Spleen (tissue), 11 donors: ENCODE measurements at regions not wholly inside any gene's neighbourhood (a gene's known extent, or its start where the extent isn't known, plus 50 kb on each side); places are given as distances from the start of the nearest gene placed in this dataset.

Experiments
- DNase-seq: peaks from one replicate; pipeline ENCODE4 v3.0.0-alpha.2; 2020
- H3K27ac ChIP-seq, 8 donors: fragments of 200-600 bp; sonication (generic) in 7 of 8; 1 replicate in 4 of 8; 2 replicates in 4 of 8; pipeline versions ENCODE4 v1.5.0 to v1.8.0; 2016 to 2021; ENCODE audit warnings: inconsistent platforms in 4 of 8, mild to moderate bottlenecking in 4 of 8, moderate library complexity in 1 of 8
- H3K27me3 ChIP-seq, 7 donors: fragments of 200-600 bp; sonication (generic) in 6 of 7; replicated peaks in 1 of 7; 1 replicate in 4 of 7; 2 replicates in 3 of 7; pipeline versions ENCODE4 v1.5.0 to v1.8.0; 2016 to 2021; ENCODE audit warnings: inconsistent platforms in 3 of 7, mild to moderate bottlenecking in 1 of 7
- H3K36me3 ChIP-seq, 6 donors: fragments of 200-600 bp; sonication (generic) in 5 of 6; 1 replicate in 4 of 6; 2 replicates in 2 of 6; pipeline versions ENCODE4 v1.5.0 to v1.8.0; 2016 to 2021; ENCODE audit warnings: inconsistent platforms in 2 of 6
- H3K4me1 ChIP-seq, 6 donors: fragments of 200-600 bp; sonication (generic) in 5 of 6; 1 replicate in 3 of 6; 2 replicates in 3 of 6; pipeline versions ENCODE4 v1.5.0 to v1.8.0; 2016 to 2021; ENCODE audit warnings: inconsistent platforms in 3 of 6
- H3K4me3 ChIP-seq, 8 donors: fragments of 200-600 bp; sonication (generic) in 7 of 8; 1 replicate in 4 of 8; 2 replicates in 4 of 8; pipeline versions ENCODE4 v1.5.0 to v1.8.0; 2016 to 2021; ENCODE audit warnings: inconsistent platforms in 4 of 8, mild to moderate bottlenecking in 4 of 8, moderate library complexity in 2 of 8
- H3K9me3 ChIP-seq, 8 donors: fragments of 200-600 bp; sonication (generic) in 7 of 8; 1 replicate in 4 of 8; 2 replicates in 4 of 8; pipeline versions ENCODE4 v1.5.0 to v1.8.0; 2016 to 2021; ENCODE audit warnings: inconsistent platforms in 4 of 8
- POLR2A ChIP-seq, 3 donors: fragments of 450-650 bp; IDR thresholded peaks; one replicate each; pipeline ENCODE4 v1.5.1; 2017; ENCODE audit warnings: antibody characterized with exemption in 3 of 3, mild to moderate bottlenecking in 1 of 3
- POLR2AphosphoS5 ChIP-seq, 3 donors: sonication (generic); formaldehyde crosslinking; IDR thresholded peaks; one replicate each; pipeline ENCODE4 v1.5.1; 2017; ENCODE audit warnings: antibody characterized with exemption in 3 of 3
- WGBS, 5 donors: extraction: QIAGEN DNeasy Blood & Tissue Kit in 3 of 5; methylation state at CpG; one replicate each; pipeline versions ENCODE4 v1.1.5 to v1.1.7; 2013 to 2018; 5-methylcytosine and 5-hydroxymethylcytosine counted together
- intact Hi-C: fragments of 100-400 bp; cut with DNase I; formaldehyde crosslinking; loops from one replicate; pipeline ENCODE4 v1.15.0; 2023; ENCODE audit warnings: low total_unique reads
- TF ChIP-seq, protein P1 (sequence below), 11 experiments: fragments of 200-600 bp in 7 of 11; fragments of 450-650 bp in 4 of 11; sonication (generic) in 4 of 11; IDR thresholded peaks in 8 of 11; conservative IDR thresholded peaks in 3 of 11; 1 replicate in 7 of 11; 2 replicates in 4 of 11; pipeline versions ENCODE4 v1.4.0 to v1.8.0; 2016 to 2021; ENCODE audit warnings: antibody characterized with exemption in 11 of 11, inconsistent platforms in 4 of 11, mild to moderate bottlenecking in 1 of 11
- donor health status: healthy with polysubstance abuse.
- donor health status: DM: no; HTN: no; CAD: no; lungs with moderate emphysema.
- donor health status: DM: no; HTN: no; CAD: no.
- donor health status: Bipolar disorder and iron deficiency.
- donor health status: healthy.
- donor health status: DM: no; HTN: no; CAD: no.
- donor health status: DM: yes; HTN: yes; CAD: no.

DNA sequence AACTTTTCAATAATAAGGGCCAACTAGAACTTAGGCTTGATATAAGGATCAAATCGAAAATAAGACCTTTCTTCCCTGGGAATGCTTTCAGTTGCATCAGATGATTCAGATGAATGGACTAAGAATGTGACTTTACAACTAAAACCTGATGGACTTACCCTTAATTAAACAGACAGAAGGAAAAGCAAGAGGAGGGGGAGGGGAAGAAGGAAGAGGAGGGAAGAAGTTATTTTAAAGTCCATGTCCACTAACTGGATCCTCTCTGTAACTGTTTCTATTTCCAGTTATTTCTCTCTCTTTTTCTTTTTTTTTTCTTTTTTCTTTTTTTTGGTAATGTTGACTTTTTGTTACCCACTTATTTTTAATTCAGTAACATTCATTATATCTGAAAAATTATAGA, 486.0 kb downstream of the MAFB start:
- Histone ChIP-seq H3K4me1 (no peaks in the 10 kb centered on the region), H3K9me3 (peaks cover 0 to 6% (median under 1%) of the 10 kb centered on the region in 8 donors), H3K27me3 (no peaks in the 10 kb centered on the region), H3K36me3 (no peaks in the 10 kb centered on the region), H3K4me3 (no peak overlapping the region), H3K27ac (no peak overlapping the region)
- WGBS, 5 donors = 64 to 91% (median 71%) methylated on average over 1 of the region's 1 CpG
- DNase-seq = no peak
- intact Hi-C loops = no loop called here
- TF ChIP-seq POLR2A (IDR thresholded peaks at IDR 0.05) = no peak
- TF ChIP-seq, protein P1, sequence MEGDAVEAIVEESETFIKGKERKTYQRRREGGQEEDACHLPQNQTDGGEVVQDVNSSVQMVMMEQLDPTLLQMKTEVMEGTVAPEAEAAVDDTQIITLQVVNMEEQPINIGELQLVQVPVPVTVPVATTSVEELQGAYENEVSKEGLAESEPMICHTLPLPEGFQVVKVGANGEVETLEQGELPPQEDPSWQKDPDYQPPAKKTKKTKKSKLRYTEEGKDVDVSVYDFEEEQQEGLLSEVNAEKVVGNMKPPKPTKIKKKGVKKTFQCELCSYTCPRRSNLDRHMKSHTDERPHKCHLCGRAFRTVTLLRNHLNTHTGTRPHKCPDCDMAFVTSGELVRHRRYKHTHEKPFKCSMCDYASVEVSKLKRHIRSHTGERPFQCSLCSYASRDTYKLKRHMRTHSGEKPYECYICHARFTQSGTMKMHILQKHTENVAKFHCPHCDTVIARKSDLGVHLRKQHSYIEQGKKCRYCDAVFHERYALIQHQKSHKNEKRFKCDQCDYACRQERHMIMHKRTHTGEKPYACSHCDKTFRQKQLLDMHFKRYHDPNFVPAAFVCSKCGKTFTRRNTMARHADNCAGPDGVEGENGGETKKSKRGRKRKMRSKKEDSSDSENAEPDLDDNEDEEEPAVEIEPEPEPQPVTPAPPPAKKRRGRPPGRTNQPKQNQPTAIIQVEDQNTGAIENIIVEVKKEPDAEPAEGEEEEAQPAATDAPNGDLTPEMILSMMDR (IDR thresholded peaks at IDR 0.05 in 8 of 11, conservative IDR thresholded peaks at IDR 0.05 in 3 of 11) = no peak
- TF ChIP-seq POLR2AphosphoS5 (IDR thresholded peaks at IDR 0.05) = no peak

DNA sequence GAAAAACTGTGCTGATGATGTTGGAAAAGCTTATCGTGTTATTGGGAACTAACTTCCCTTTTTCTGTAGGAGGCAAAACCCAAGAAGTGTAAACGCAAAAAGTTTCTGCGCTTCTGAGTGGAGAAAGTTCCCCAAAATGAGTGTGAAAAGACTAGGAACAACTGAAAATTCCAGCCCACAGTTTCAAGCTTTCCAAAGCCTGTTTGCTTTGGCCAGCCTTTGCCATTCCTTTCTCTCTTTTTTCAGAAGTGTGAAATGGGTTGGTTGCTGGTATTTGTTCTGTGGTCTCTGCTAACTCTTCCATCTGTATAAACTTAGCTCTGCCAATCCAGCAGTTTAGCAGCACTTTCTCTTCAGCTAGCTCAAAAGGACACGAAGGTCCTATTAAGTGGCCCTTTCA, 491.3 kb downstream of the MAFB start:
- TF ChIP-seq POLR2A (IDR thresholded peaks at IDR 0.05) = no peak
- TF ChIP-seq POLR2AphosphoS5 (IDR thresholded peaks at IDR 0.05) = no peak
- TF ChIP-seq, protein P1 (IDR thresholded peaks at IDR 0.05 in 8 of 11, conservative IDR thresholded peaks at IDR 0.05 in 3 of 11) = no peak
- Histone ChIP-seq H3K27me3 (no peaks in the 10 kb centered on the region), H3K4me1 (no peaks in the 10 kb centered on the region), H3K9me3 (no peaks in the 10 kb centered on the region), H3K4me3 (no peak overlapping the region), H3K27ac (no peak overlapping the region), H3K36me3 (no peaks in the 10 kb centered on the region)
- intact Hi-C loops = no loop called here
- WGBS, 5 donors = 28 to 46% (median 42%) methylated on average over 4 of the region's 4 CpGs
- DNase-seq = no peak

DNA sequence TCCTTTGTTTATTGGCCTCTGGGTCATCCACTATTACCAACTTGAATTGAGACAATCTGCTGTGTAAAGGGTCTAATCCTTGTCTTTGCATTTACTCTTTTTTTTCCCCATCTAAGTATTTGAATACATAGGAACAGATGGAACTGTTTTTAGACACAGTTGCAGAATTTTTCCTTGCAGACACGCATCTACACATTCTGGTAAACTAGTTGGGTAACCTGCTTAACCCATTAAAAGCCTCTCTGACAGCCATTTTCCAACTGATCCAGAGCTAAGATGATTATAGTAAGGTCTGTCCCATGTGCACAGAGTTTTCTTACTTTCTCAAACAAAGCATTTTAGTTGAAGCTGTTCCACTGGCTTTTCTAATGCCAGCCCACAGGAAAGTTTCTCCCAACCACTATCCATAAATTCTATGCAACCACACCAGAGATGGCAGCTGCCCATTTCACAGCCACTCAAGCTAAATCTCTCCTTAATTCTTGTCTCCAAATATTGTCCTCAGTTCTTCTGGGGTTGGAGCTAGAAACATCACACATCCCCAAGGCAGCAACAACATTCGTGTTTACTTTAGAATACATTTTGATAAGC, 492.1 kb downstream of the MAFB start:
- H3K9me3 ChIP-seq = no peaks in the 10 kb centered on the region
- no peaks in the 10 kb centered on the region for H3K4me1 ChIP-seq
- intact Hi-C loops = no loop called here
- TF ChIP-seq POLR2AphosphoS5 (IDR thresholded peaks at IDR 0.05) = no peak
- TF ChIP-seq, protein P1 (IDR thresholded peaks at IDR 0.05 in 8 of 11, conservative IDR thresholded peaks at IDR 0.05 in 3 of 11) = no peak
- no peak for TF ChIP-seq POLR2A (IDR thresholded peaks at IDR 0.05)
- no peak overlapping the region for H3K27ac ChIP-seq
- no peaks in the 10 kb centered on the region for H3K36me3 ChIP-seq
- no peak overlapping the region for H3K4me3 ChIP-seq
- H3K27me3 ChIP-seq = no peaks in the 10 kb centered on the region
- 67 to 87% (median 77%) methylated on average over 2 of the region's 2 CpGs for WGBS, 5 donors
- DNase-seq = no peak

GRCh38 chr20:40195742-40196141, 493.3 kb downstream of the MAFB start:
- no peaks in the 10 kb centered on the region for H3K27me3 ChIP-seq
- no peak for DNase-seq
- no peaks in the 10 kb centered on the region for H3K4me1 ChIP-seq
- 85 to 94% (median 88%) methylated on average over 6 of the region's 6 CpGs for WGBS, 5 donors
- H3K27ac ChIP-seq = no peak overlapping the region
- H3K4me3 ChIP-seq = no peak overlapping the region
- intact Hi-C loops = no loop called here
- no peaks in the 10 kb centered on the region for H3K36me3 ChIP-seq
- TF ChIP-seq POLR2A (IDR thresholded peaks at IDR 0.05) = no peak
- H3K9me3 ChIP-seq = no peaks in the 10 kb centered on the region

DNA sequence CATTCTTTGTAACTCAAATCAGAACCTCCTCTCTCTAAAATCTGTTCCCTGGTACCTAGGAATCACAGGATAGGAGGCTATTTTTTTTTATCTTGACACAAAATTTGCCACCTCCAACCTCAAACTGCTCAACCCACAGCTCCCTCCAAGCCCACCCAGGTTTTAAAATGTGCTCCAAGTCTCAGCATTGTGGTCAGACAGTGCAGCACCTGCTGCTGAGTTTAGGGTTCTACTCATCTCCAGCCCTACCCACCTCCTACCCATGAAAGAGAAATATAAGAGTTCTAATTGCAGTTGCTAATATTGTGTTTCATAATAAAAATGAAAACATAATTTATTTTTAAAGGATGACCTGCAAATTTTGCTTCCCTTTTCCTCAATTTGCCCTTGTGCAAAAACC, 496.5 kb downstream of the MAFB start:
- Histone ChIP-seq H3K36me3 (no peaks in the 10 kb centered on the region), H3K27me3 (no peaks in the 10 kb centered on the region), H3K9me3 (no peaks in the 10 kb centered on the region), H3K4me1 (no peaks in the 10 kb centered on the region), H3K4me3 (no peak overlapping the region), H3K27ac (no peak overlapping the region)
- intact Hi-C loops = no loop called here
- no peak for DNase-seq
- TF ChIP-seq, protein P1 (IDR thresholded peaks at IDR 0.05 in 8 of 11, conservative IDR thresholded peaks at IDR 0.05 in 3 of 11) = no peak
- TF ChIP-seq POLR2AphosphoS5 (IDR thresholded peaks at IDR 0.05) (no peak), POLR2A (IDR thresholded peaks at IDR 0.05) (no peak)
